HepG2 (cell line): ENCODE measurements at regions not wholly inside any gene's neighbourhood (a gene's known extent, or its start where the extent isn't known, plus 50 kb on each side); places are given as distances from the start of the nearest gene placed in this dataset.

Experiments
- ATAC-seq: fragments of 200-7000 bp; cut with Tn5 transposase; 3 replicates; pipeline ENCODE4 v1.9.1; 2020; ENCODE audit warnings: mild to moderate bottlenecking, moderate library complexity
- BruUV-seq: library from RNA; stranded (reverse); fragments of 400-500 nt; replicated peaks from 2 replicates; lab custom pipeline; 2021; lab: Mats Ljungman, UMichigan
- CTCF ChIA-PET: fragments of 300-600 bp; formaldehyde crosslinking; extraction: SDS; loops from one replicate; lab custom pipeline; 2021; ENCODE audit warnings: low total read pairs, inconsistent platforms, low intra/inter-chr PET ratio; lab: Yijun Ruan, JAX
- POLR2A ChIA-PET: fragments of 350-600 bp; sonication (Branson Sonifier 250); formaldehyde crosslinking; loops from one replicate; lab custom pipeline; 2020; ENCODE audit warnings: antibody characterized with exemption, inconsistent platforms; lab: Yijun Ruan, JAX
- DNase-seq: peaks from one replicate; pipeline ENCODE4 v3.0.0-alpha.2; 2015; ENCODE audit warnings: low spot score
- FAIRE-seq: peaks from 3 replicates; lab custom pipeline; 2011; peaks lifted over from hg19 to GRCh38; lab: Jason Lieb, UNC
- H2AFZ ChIP-seq: one replicate; pipeline ENCODE4 v1.6.1; 2011; ENCODE audit warnings: low read length, inconsistent platforms
- H3K27ac ChIP-seq: fragments of 300-600 bp; 3 replicates; pipeline ENCODE4 v1.8.0; 2011; ENCODE audit warnings: mixed run types, mild to moderate bottlenecking, mixed read lengths, low read length, inconsistent platforms; ENCODE audit not compliant: insufficient read depth; ENCODE audit errors: extremely low read length
- H3K27me3 ChIP-seq, 2 experiments: fragments of 200-600 bp in 1 of 2; 2 replicates in 1 of 2; 3 replicates in 1 of 2; pipeline versions ENCODE4 v1.6.0 to v1.8.0; 2011; ENCODE audit warnings: low read length in 2 of 2, mild to moderate bottlenecking in 2 of 2, moderate library complexity in 2 of 2, inconsistent platforms in 1 of 2; ENCODE audit not compliant: insufficient read depth in 2 of 2, control insufficient read depth in 1 of 2
- H3K36me3 ChIP-seq, 2 experiments: fragments of 200-600 bp in 1 of 2; replicated peaks in 1 of 2; 2 replicates in 1 of 2; 3 replicates in 1 of 2; pipeline versions ENCODE4 v1.5.1 to v1.8.0; 2011; ENCODE audit warnings: low read length in 2 of 2, inconsistent platforms in 1 of 2; ENCODE audit not compliant: insufficient read depth in 2 of 2, control insufficient read depth in 1 of 2
- H3K4me1 ChIP-seq: 2 replicates; pipeline ENCODE4 v1.5.1; 2012; ENCODE audit warnings: low read length, inconsistent platforms; ENCODE audit not compliant: insufficient read depth
- H3K4me2 ChIP-seq: 2 replicates; pipeline ENCODE4 v1.6.0; 2011; ENCODE audit warnings: low read depth, low read length, inconsistent platforms
- H3K4me3 ChIP-seq, 3 experiments: fragments of 200-600 bp in 1 of 3; sonication (generic), shearing (Covaris generic) in 1 of 3; replicated peaks in 1 of 3; 2 replicates each; pipeline ENCODE4 v1.5.1; 2011 to 2016; ENCODE audit warnings: low read length in 3 of 3, inconsistent platforms in 2 of 3, low read depth in 2 of 3, mild to moderate bottlenecking in 2 of 3, control low read depth in 1 of 3, mixed read lengths in 1 of 3; ENCODE audit not compliant: insufficient read depth in 1 of 3
- H3K79me2 ChIP-seq: one replicate; pipeline ENCODE4 v1.6.1; 2011; ENCODE audit warnings: low read length, inconsistent platforms; ENCODE audit not compliant: insufficient read depth
- H3K9ac ChIP-seq: 2 replicates; pipeline ENCODE4 v1.6.0; 2011; ENCODE audit warnings: mild to moderate bottlenecking, low read depth, low read length, inconsistent platforms; ENCODE audit not compliant: insufficient read depth
- H3K9me3 ChIP-seq: 2 replicates; pipeline ENCODE4 v1.5.1; 2012; ENCODE audit warnings: mild to moderate bottlenecking, low read length
- H4K20me1 ChIP-seq: 2 replicates; pipeline ENCODE4 v1.6.0; 2011; ENCODE audit warnings: inconsistent platforms, mild to moderate bottlenecking, low read length, moderate library complexity; ENCODE audit not compliant: insufficient read depth
- CCDC6 ChIP-seq: sonication (generic); formaldehyde crosslinking; IDR thresholded peaks from 2 replicates; pipeline ENCODE4 v1.8.1; 2022; ENCODE audit warnings: mild to moderate bottlenecking, missing genetic modification reagents, moderate library complexity
- JDP2 ChIP-seq: sonication (generic); formaldehyde crosslinking; IDR thresholded peaks from 2 replicates; pipeline ENCODE4 v1.8.1; 2022; ENCODE audit warnings: missing genetic modification reagents, borderline replicate concordance
- NFE2 ChIP-seq: sonication (generic); formaldehyde crosslinking; IDR thresholded peaks from 2 replicates; pipeline ENCODE4 v1.4.0; 2020; ENCODE audit warnings: missing genetic modification reagents
- POLR2A ChIP-seq, 2 experiments: IDR thresholded peaks; 2 replicates each; pipeline ENCODE4 v1.6.1; 2011; ENCODE audit warnings: low read depth in 2 of 2, low read length in 2 of 2, mild to moderate bottlenecking in 1 of 2, moderate library complexity in 1 of 2; ENCODE audit not compliant: insufficient read depth in 1 of 2
- ZC3H4 ChIP-seq: sonication (generic); formaldehyde crosslinking; IDR thresholded peaks from 2 replicates; pipeline ENCODE4 v1.4.0; 2020; ENCODE audit warnings: missing genetic modification reagents, borderline replicate concordance
- WGBS: methylation state at CpG from one replicate; pipeline ENCODE4 v1.1.6; 2017; ENCODE audit warnings: low lambda C conversion rate; 5-methylcytosine and 5-hydroxymethylcytosine counted together
- in situ Hi-C: cut with HindIII; loops from 2 replicates; pipeline ENCODE4 v1.10.0; 2017; ENCODE audit warnings: low pct_unique_long_range_greater_than_20kb; ENCODE audit not compliant: extremely low pct_ligation_motif_present
- intact Hi-C: fragments of 100-400 bp; cut with micrococcal nuclease; formaldehyde crosslinking; loops from one replicate; pipeline ENCODE4 v1.10.0; 2022; ENCODE audit not compliant: unreplicated experiment
- TF ChIP-seq, protein P1 (sequence below): sonication (generic); formaldehyde crosslinking; conservative IDR thresholded peaks from 2 replicates; pipeline ENCODE4 v1.5.0; 2020; ENCODE audit warnings: missing genetic modification reagents
- TF ChIP-seq, protein P2 (sequence below): sonication (generic); formaldehyde crosslinking; IDR thresholded peaks from 2 replicates; pipeline ENCODE4 v1.5.0; 2020; ENCODE audit warnings: missing genetic modification reagents, mild to moderate bottlenecking, borderline replicate concordance
- TF ChIP-seq, protein P3 (sequence below): sonication (generic); formaldehyde crosslinking; IDR thresholded peaks from 2 replicates; pipeline ENCODE4 v1.5.1; 2020; ENCODE audit warnings: mild to moderate bottlenecking, missing genetic modification reagents, moderate library complexity

DNA sequence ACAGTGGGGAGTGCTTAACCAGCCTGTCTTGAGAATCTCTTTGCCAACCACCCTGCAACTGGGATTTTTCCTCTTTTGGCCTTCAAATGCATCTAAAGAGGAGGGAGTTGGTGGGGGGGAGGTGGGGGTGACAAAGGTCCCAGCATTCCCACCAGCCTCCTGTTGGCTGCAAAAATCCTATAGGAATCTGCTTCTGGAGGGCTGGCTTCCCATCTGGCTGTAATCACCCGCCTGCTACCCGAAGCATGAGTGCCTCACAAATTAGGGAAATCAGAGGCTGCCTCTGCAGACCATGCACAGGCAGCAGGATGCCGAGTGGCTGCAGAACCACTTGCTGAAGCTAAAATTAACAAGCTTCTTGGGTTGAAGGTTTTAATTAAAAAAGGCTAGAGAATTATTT is 73.9 kb upstream of the WSCD2 start:
- no peak for ATAC-seq
- no peaks in the 10 kb centered on the region for H3K9me3 ChIP-seq
- CTCF ChIA-PET = no interaction called here
- H3K4me1 ChIP-seq = no peaks in the 10 kb centered on the region
- no peak overlapping the region for H3K4me3 ChIP-seq
- H3K9ac ChIP-seq = no peak overlapping the region
- POLR2A ChIA-PET = no interaction called here
- intact Hi-C loops (no loop called here), in situ Hi-C loops (no loop called here)
- BruUV-seq = no TSS peak
- no peak overlapping the region for H2AFZ ChIP-seq
- H4K20me1 ChIP-seq = no peaks in the 10 kb centered on the region
- no peak overlapping the region for H3K4me2 ChIP-seq
- FAIRE-seq = no peak
- DNase-seq = no peak
- WGBS = 0% methylated on average over 3 of the region's 3 CpGs
- no peaks in the 10 kb centered on the region for H3K79me2 ChIP-seq
- H3K27me3 ChIP-seq = peaks cover 2 to 15% of the 10 kb centered on the region in 2 experiments; a peak in 2 of 5 replicates
- H3K27ac ChIP-seq = no peak overlapping the region
- H3K36me3 ChIP-seq = no peaks in the 10 kb centered on the region
- TF ChIP-seq JDP2 (CRISPR knock-in tag) (no peak), NFE2 (no peak), ZC3H4 (CRISPR knock-in tag) (no peak), POLR2A (IDR thresholded peaks at IDR 0.05; ENCODE audit: insufficient read depth in 1 of 2, low read depth in 2 of 2, low read length in 2 of 2) (no peak), CCDC6 (CRISPR knock-in tag) (no peak)
- TF ChIP-seq, protein P1, sequence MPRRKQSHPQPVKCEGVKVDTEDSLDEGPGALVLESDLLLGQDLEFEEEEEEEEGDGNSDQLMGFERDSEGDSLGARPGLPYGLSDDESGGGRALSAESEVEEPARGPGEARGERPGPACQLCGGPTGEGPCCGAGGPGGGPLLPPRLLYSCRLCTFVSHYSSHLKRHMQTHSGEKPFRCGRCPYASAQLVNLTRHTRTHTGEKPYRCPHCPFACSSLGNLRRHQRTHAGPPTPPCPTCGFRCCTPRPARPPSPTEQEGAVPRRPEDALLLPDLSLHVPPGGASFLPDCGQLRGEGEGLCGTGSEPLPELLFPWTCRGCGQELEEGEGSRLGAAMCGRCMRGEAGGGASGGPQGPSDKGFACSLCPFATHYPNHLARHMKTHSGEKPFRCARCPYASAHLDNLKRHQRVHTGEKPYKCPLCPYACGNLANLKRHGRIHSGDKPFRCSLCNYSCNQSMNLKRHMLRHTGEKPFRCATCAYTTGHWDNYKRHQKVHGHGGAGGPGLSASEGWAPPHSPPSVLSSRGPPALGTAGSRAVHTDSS = no peak
- TF ChIP-seq, protein P2, sequence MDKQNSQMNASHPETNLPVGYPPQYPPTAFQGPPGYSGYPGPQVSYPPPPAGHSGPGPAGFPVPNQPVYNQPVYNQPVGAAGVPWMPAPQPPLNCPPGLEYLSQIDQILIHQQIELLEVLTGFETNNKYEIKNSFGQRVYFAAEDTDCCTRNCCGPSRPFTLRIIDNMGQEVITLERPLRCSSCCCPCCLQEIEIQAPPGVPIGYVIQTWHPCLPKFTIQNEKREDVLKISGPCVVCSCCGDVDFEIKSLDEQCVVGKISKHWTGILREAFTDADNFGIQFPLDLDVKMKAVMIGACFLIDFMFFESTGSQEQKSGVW (CRISPR knock-in tag) = no peak
- TF ChIP-seq, protein P3, sequence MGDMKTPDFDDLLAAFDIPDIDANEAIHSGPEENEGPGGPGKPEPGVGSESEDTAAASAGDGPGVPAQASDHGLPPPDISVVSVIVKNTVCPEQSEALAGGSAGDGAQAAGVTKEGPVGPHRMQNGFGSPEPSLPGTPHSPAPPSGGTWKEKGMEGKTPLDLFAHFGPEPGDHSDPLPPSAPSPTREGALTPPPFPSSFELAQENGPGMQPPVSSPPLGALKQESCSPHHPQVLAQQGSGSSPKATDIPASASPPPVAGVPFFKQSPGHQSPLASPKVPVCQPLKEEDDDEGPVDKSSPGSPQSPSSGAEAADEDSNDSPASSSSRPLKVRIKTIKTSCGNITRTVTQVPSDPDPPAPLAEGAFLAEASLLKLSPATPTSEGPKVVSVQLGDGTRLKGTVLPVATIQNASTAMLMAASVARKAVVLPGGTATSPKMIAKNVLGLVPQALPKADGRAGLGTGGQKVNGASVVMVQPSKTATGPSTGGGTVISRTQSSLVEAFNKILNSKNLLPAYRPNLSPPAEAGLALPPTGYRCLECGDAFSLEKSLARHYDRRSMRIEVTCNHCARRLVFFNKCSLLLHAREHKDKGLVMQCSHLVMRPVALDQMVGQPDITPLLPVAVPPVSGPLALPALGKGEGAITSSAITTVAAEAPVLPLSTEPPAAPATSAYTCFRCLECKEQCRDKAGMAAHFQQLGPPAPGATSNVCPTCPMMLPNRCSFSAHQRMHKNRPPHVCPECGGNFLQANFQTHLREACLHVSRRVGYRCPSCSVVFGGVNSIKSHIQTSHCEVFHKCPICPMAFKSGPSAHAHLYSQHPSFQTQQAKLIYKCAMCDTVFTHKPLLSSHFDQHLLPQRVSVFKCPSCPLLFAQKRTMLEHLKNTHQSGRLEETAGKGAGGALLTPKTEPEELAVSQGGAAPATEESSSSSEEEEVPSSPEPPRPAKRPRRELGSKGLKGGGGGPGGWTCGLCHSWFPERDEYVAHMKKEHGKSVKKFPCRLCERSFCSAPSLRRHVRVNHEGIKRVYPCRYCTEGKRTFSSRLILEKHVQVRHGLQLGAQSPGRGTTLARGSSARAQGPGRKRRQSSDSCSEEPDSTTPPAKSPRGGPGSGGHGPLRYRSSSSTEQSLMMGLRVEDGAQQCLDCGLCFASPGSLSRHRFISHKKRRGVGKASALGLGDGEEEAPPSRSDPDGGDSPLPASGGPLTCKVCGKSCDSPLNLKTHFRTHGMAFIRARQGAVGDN = no peak
